Putamen (tissue), 1 donor: ENCODE measurements at regions not wholly inside any gene's neighbourhood (a gene's known extent, or its start where the extent isn't known, plus 50 kb on each side); places are given as distances from the start of the nearest gene placed in this dataset.

Experiments
- DNase-seq: peaks from one replicate; pipeline ENCODE4 v3.0.0-alpha.2; 2016; ENCODE audit warnings: low spot score

GRCh38 chr15:77819048-77819850 lies 186.5 kb upstream of the LINGO1 start:
- peak; percentile 38 for DNase-seq

GRCh38 chr15:77818484-77819047 lies 185.9 kb upstream of the LINGO1 start:
- DNase-seq, result no peak

- no peak for DNase-seq
Observed at GRCh38 chr15:77817434-77817833, 184.7 kb upstream of the LINGO1 start.

- DNase-seq, result no peak
Observed at GRCh38 chr15:77816983-77817382, 184.3 kb upstream of the LINGO1 start.

- no peak for DNase-seq
Observed at GRCh38 chr15:77815015-77815414, 182.3 kb upstream of the LINGO1 start.

- DNase-seq, result no peak
Observed at GRCh38 chr15:77812664-77813063, 180.0 kb upstream of the LINGO1 start.

GRCh38 chr15:77811270-77811669 lies 178.6 kb upstream of the LINGO1 start:
- no peak for DNase-seq

GRCh38 chr15:77810130-77810571 lies 177.4 kb upstream of the LINGO1 start:
- DNase-seq, result no peak

- no peak for DNase-seq
Observed at GRCh38 chr15:77808581-77809177, 176.0 kb upstream of the LINGO1 start.

- peak; percentile 63 for DNase-seq
Observed at GRCh38 chr15:77808075-77808474, 175.4 kb upstream of the LINGO1 start.

- DNase-seq, result no peak
Observed at GRCh38 chr15:77807611-77808010, 174.9 kb upstream of the LINGO1 start.

GRCh38 chr15:77807115-77807514 lies 174.4 kb upstream of the LINGO1 start:
- no peak for DNase-seq

GRCh38 chr15:77804210-77804609 lies 171.5 kb upstream of the LINGO1 start:
- DNase-seq, result no peak

GRCh38 chr15:77803487-77803886 lies 170.8 kb upstream of the LINGO1 start:
- no peak for DNase-seq

GRCh38 chr15:77800305-77800704 lies 167.6 kb upstream of the LINGO1 start:
- no peak for DNase-seq

- DNase-seq, result no peak
Observed at GRCh38 chr15:77798847-77799246, 166.1 kb upstream of the LINGO1 start.

- no peak for DNase-seq
Observed at GRCh38 chr15:77798151-77798835, 165.6 kb upstream of the LINGO1 start.

GRCh38 chr15:77797270-77797669 lies 164.6 kb upstream of the LINGO1 start:
- no peak for DNase-seq

- no peak for DNase-seq
Observed at GRCh38 chr15:77796046-77796729, 163.5 kb upstream of the LINGO1 start.

- DNase-seq, result no peak
Observed at GRCh38 chr15:77795446-77795845, 162.7 kb upstream of the LINGO1 start.

GRCh38 chr15:77791941-77792340 lies 159.2 kb upstream of the LINGO1 start:
- DNase-seq, result no peak

- no peak for DNase-seq
Observed at GRCh38 chr15:77790481-77790880, 157.8 kb upstream of the LINGO1 start.
